Kasumi-1 (cell line): ENCODE measurements at regions not wholly inside any gene's neighbourhood (a gene's known extent, or its start where the extent isn't known, plus 50 kb on each side); places are given as distances from the start of the nearest gene placed in this dataset.
A peak's percentile ranks its signal among the peaks of the same experiment; 100 is the strongest.

Experiments used
- DNase-seq, 2 experiments: peaks; one replicate each; lab custom pipeline; 2025; lab: John Stamatoyannopoulos, UW

GRCh38 chr3:159763602-159764489 is 224.8 kb upstream of the IL12A start:
- peak; percentile 17 to 49 for DNase-seq

- no peak for DNase-seq
These were observed 224.1 kb upstream of the IL12A start for GRCh38 chr3:159764490-159765029.

GRCh38 chr3:159765030-159765859 is 223.4 kb upstream of the IL12A start:
- peak in 1 of 2 experiments; percentile 20 for DNase-seq

GRCh38 chr3:159765860-159766294 is 222.8 kb upstream of the IL12A start:
- DNase-seq = no peak

- DNase-seq = peak; percentile 33 to 50
These were observed 222.0 kb upstream of the IL12A start for GRCh38 chr3:159766563-159767185.

GRCh38 chr3:159770998-159771397 is 217.6 kb upstream of the IL12A start:
- no peak for DNase-seq

GRCh38 chr3:159771865-159772611 is 216.6 kb upstream of the IL12A start:
- DNase-seq = no peak

GRCh38 chr3:159773706-159774105 is 214.9 kb upstream of the IL12A start:
- DNase-seq = no peak

- DNase-seq = no peak
These were observed 213.2 kb upstream of the IL12A start for GRCh38 chr3:159775372-159775961.

- DNase-seq = no peak
These were observed 211.9 kb upstream of the IL12A start for GRCh38 chr3:159776779-159777178.

GRCh38 chr3:159779883-159780282 is 208.8 kb upstream of the IL12A start:
- no peak for DNase-seq

- DNase-seq = no peak
These were observed 206.8 kb upstream of the IL12A start for GRCh38 chr3:159781867-159782266.

- DNase-seq = no peak
These were observed 205.8 kb upstream of the IL12A start for GRCh38 chr3:159782724-159783421.

GRCh38 chr3:159783780-159784742 is 204.6 kb upstream of the IL12A start:
- DNase-seq = no peak

- no peak for DNase-seq
These were observed 203.3 kb upstream of the IL12A start for GRCh38 chr3:159785273-159785708.

GRCh38 chr3:159786489-159787177 is 202.0 kb upstream of the IL12A start:
- DNase-seq = no peak

- no peak for DNase-seq
These were observed 201.5 kb upstream of the IL12A start for GRCh38 chr3:159787178-159787574.

- no peak for DNase-seq
These were observed 200.8 kb upstream of the IL12A start for GRCh38 chr3:159787794-159788205.
